HFFc6 (cell line): ENCODE measurements at regions not wholly inside any gene's neighbourhood (a gene's known extent, or its start where the extent isn't known, plus 50 kb on each side); places are given as distances from the start of the nearest gene placed in this dataset.

Experiments
- DNase-seq: peaks from one replicate; pipeline ENCODE4 v3.0.0-alpha.2; 2018
- H3K27ac Mint-ChIP-seq: 2 replicates; pipeline ENCODE4 v1.8.0; 2020; ENCODE audit warnings: mild to moderate bottlenecking, mixed read lengths
- H3K27me3 Mint-ChIP-seq: 2 replicates; pipeline ENCODE4 v1.8.0; 2021; ENCODE audit warnings: mild to moderate bottlenecking, moderate library complexity, mixed read lengths; ENCODE audit not compliant: insufficient read depth
- H3K36me3 Mint-ChIP-seq: 2 replicates; pipeline ENCODE4 v1.8.0; 2021; ENCODE audit warnings: low read depth, mixed read lengths
- H3K4me1 Mint-ChIP-seq: 2 replicates; pipeline ENCODE4 v1.8.0; 2020; ENCODE audit warnings: low read depth, mixed read lengths
- H3K4me3 Mint-ChIP-seq: 2 replicates; pipeline ENCODE4 v1.8.0; 2020; ENCODE audit warnings: mild to moderate bottlenecking, moderate library complexity, mixed read lengths
- H3K9me3 Mint-ChIP-seq: 2 replicates; pipeline ENCODE4 v1.8.0; 2020; ENCODE audit warnings: mild to moderate bottlenecking, mixed read lengths
- CTCF ChIP-seq: fragments of 200-600 bp; sonication (generic); IDR thresholded peaks from 2 replicates; pipeline ENCODE4 v1.5.0; 2021; ENCODE audit warnings: antibody characterized with exemption, mild to moderate bottlenecking

GRCh38 chrX:27884654-27885053 lies 76.9 kb downstream of the MAGEB10 start:
- Mint-ChIP-seq H3K27ac (no peak overlapping the region), H3K4me3 (no peak overlapping the region), H3K9me3 (no peaks in the 10 kb centered on the region), H3K27me3 (no peaks in the 10 kb centered on the region), H3K36me3 (no peaks in the 10 kb centered on the region), H3K4me1 (peaks cover 14% of the 10 kb centered on the region; the same call in 1 of the 2 replicates)
- no peak for DNase-seq
- TF ChIP-seq CTCF: no peak

- Mint-ChIP-seq H3K27ac (no peak overlapping the region), H3K4me1 (peaks cover 14% of the 10 kb centered on the region; the same call in 1 of the 2 replicates)
Measured at GRCh38 chrX:27883468-27884092, 75.8 kb downstream of the MAGEB10 start.

GRCh38 chrX:27882695-27883094 lies 74.9 kb downstream of the MAGEB10 start:
- Mint-ChIP-seq H3K4me1 (peaks cover 14% of the 10 kb centered on the region; the same call in 1 of the 2 replicates), H3K27me3 (no peaks in the 10 kb centered on the region), H3K4me3 (no peak overlapping the region), H3K36me3 (no peaks in the 10 kb centered on the region), H3K27ac (no peak overlapping the region), H3K9me3 (no peaks in the 10 kb centered on the region)
- TF ChIP-seq CTCF: no peak
- no peak for DNase-seq

More at GRCh38 chrX:27883468-27884092, 75.8 kb downstream of the MAGEB10 start:
- TF ChIP-seq CTCF: no peak
- no peaks in the 10 kb centered on the region for H3K9me3 Mint-ChIP-seq
- no peaks in the 10 kb centered on the region for H3K36me3 Mint-ChIP-seq
- DNase-seq: no peak
- H3K4me3 Mint-ChIP-seq: no peak overlapping the region
- H3K27me3 Mint-ChIP-seq: no peaks in the 10 kb centered on the region

- H3K36me3 Mint-ChIP-seq: no peaks in the 10 kb centered on the region
- no peak for DNase-seq
- no peak overlapping the region for H3K27ac Mint-ChIP-seq
- peaks cover 7% of the 10 kb centered on the region; the same call in 1 of the 2 replicates for H3K4me1 Mint-ChIP-seq
- no peaks in the 10 kb centered on the region for H3K9me3 Mint-ChIP-seq
- no peaks in the 10 kb centered on the region for H3K27me3 Mint-ChIP-seq
- no peak overlapping the region for H3K4me3 Mint-ChIP-seq
- no peak for TF ChIP-seq CTCF
Measured at GRCh38 chrX:27878862-27879261, 71.1 kb downstream of the MAGEB10 start.
